ENCODE measurements at regions not wholly inside any gene's neighbourhood (a gene's known extent, or its start where the extent isn't known, plus 50 kb on each side); places are given as distances from the start of the nearest gene placed in this dataset.

- no peaks in the 10 kb centered on the region for H3K9me3 ChIP-seq (ENCODE audit: low read length)
- H3K36me3 ChIP-seq (ENCODE audit: insufficient read depth, low read length), result no peaks in the 10 kb centered on the region
- H3K27me3 ChIP-seq (ENCODE audit: insufficient read depth, low read length), result 0 out of 2 replicates have a peak, but pooled peaks cover 3% of the 10 kb centered on the region
- no peaks in the 10 kb centered on the region for H3F3A ChIP-seq (ENCODE audit: insufficient read depth, low read length)
- H3K27ac ChIP-seq (ENCODE audit: low read depth, low read length, poor library complexity, severe bottlenecking), result no peak overlapping the region
- H3K9me2 ChIP-seq (ENCODE audit: low read depth, low read length), result no peaks in the 10 kb centered on the region
- H3K79me2 ChIP-seq (ENCODE audit: insufficient read depth, low read length), result no peaks in the 10 kb centered on the region
- H3K9ac ChIP-seq (ENCODE audit: low read length), result no peak overlapping the region
- no peak for TF ChIP-seq CTCF (IDR thresholded peaks at IDR 0.05; ENCODE audit: low read length)
- no peak for TF ChIP-seq EZH2 (IDR thresholded peaks at IDR 0.05; ENCODE audit: borderline replicate concordance, low read length)
- no peaks in the 10 kb centered on the region for H4K20me1 ChIP-seq (ENCODE audit: insufficient read depth, low read length)
- no peaks in the 10 kb centered on the region for H3K4me1 ChIP-seq (ENCODE audit: insufficient read depth, low read length, severe bottlenecking)
- no peak overlapping the region for H2AFZ ChIP-seq (ENCODE audit: low read length)
- no peak overlapping the region for H3K4me2 ChIP-seq (ENCODE audit: low read length)
- H3K4me3 ChIP-seq (ENCODE audit: low read depth, low read length, poor library complexity, severe bottlenecking), result no peak overlapping the region
Measured at GRCh38 chr2:136613096-136613495, 152.2 kb upstream of the THSD7B start.

GRCh38 chr2:136612079-136612478, 153.3 kb upstream of the THSD7B start:
- Histone ChIP-seq H2AFZ (ENCODE audit: low read length) (no peak overlapping the region), H3K4me2 (ENCODE audit: low read length) (no peak overlapping the region), H3K4me1 (ENCODE audit: insufficient read depth, low read length, severe bottlenecking) (no peaks in the 10 kb centered on the region)

GRCh38 chr2:136611451-136611850, 153.9 kb upstream of the THSD7B start:
- H3K79me2 ChIP-seq (ENCODE audit: insufficient read depth, low read length), result no peaks in the 10 kb centered on the region
- no peak overlapping the region for H3K27ac ChIP-seq (ENCODE audit: low read depth, low read length, poor library complexity, severe bottlenecking)
- H3K4me1 ChIP-seq (ENCODE audit: insufficient read depth, low read length, severe bottlenecking), result no peaks in the 10 kb centered on the region
- no peaks in the 10 kb centered on the region for H3K9me2 ChIP-seq (ENCODE audit: low read depth, low read length)
- TF ChIP-seq EZH2 (IDR thresholded peaks at IDR 0.05; ENCODE audit: borderline replicate concordance, low read length) (no peak), CTCF (IDR thresholded peaks at IDR 0.05; ENCODE audit: low read length) (no peak)
- H2AFZ ChIP-seq (ENCODE audit: low read length), result no peak overlapping the region
- H3K27me3 ChIP-seq (ENCODE audit: insufficient read depth, low read length), result 0 out of 2 replicates have a peak, but pooled peaks cover 3% of the 10 kb centered on the region
- H3K4me3 ChIP-seq (ENCODE audit: low read depth, low read length, poor library complexity, severe bottlenecking), result no peak overlapping the region
- H3K9ac ChIP-seq (ENCODE audit: low read length), result no peak overlapping the region
- no peaks in the 10 kb centered on the region for H3F3A ChIP-seq (ENCODE audit: insufficient read depth, low read length)
- no peak overlapping the region for H3K4me2 ChIP-seq (ENCODE audit: low read length)
- H3K36me3 ChIP-seq (ENCODE audit: insufficient read depth, low read length), result no peaks in the 10 kb centered on the region
- no peaks in the 10 kb centered on the region for H3K9me3 ChIP-seq (ENCODE audit: low read length)
- no peaks in the 10 kb centered on the region for H4K20me1 ChIP-seq (ENCODE audit: insufficient read depth, low read length)

More at GRCh38 chr2:136612079-136612478, 153.3 kb upstream of the THSD7B start:
- H3K4me3 ChIP-seq (ENCODE audit: low read depth, low read length, poor library complexity, severe bottlenecking), result no peak overlapping the region
- no peaks in the 10 kb centered on the region for H3K9me3 ChIP-seq (ENCODE audit: low read length)
- H3F3A ChIP-seq (ENCODE audit: insufficient read depth, low read length), result no peaks in the 10 kb centered on the region
- no peaks in the 10 kb centered on the region for H4K20me1 ChIP-seq (ENCODE audit: insufficient read depth, low read length)
- no peaks in the 10 kb centered on the region for H3K9me2 ChIP-seq (ENCODE audit: low read depth, low read length)
- no peaks in the 10 kb centered on the region for H3K79me2 ChIP-seq (ENCODE audit: insufficient read depth, low read length)
- H3K27me3 ChIP-seq (ENCODE audit: insufficient read depth, low read length), result 0 out of 2 replicates have a peak, but pooled peaks cover 3% of the 10 kb centered on the region
- H3K27ac ChIP-seq (ENCODE audit: low read depth, low read length, poor library complexity, severe bottlenecking), result no peak overlapping the region
- TF ChIP-seq CTCF (IDR thresholded peaks at IDR 0.05; ENCODE audit: low read length), result no peak
- TF ChIP-seq EZH2 (IDR thresholded peaks at IDR 0.05; ENCODE audit: borderline replicate concordance, low read length), result no peak
- H3K9ac ChIP-seq (ENCODE audit: low read length), result no peak overlapping the region
- no peaks in the 10 kb centered on the region for H3K36me3 ChIP-seq (ENCODE audit: insufficient read depth, low read length)
